ENCODE measurements at regions not wholly inside any gene's neighbourhood (a gene's known extent, or its start where the extent isn't known, plus 50 kb on each side); places are given as distances from the start of the nearest gene placed in this dataset.
"Not testable (repeated sequence)": the region's sequence is repeated elsewhere in the genome, so short reads cannot be mapped to it uniquely, and the experiment has no call there.

DNA sequence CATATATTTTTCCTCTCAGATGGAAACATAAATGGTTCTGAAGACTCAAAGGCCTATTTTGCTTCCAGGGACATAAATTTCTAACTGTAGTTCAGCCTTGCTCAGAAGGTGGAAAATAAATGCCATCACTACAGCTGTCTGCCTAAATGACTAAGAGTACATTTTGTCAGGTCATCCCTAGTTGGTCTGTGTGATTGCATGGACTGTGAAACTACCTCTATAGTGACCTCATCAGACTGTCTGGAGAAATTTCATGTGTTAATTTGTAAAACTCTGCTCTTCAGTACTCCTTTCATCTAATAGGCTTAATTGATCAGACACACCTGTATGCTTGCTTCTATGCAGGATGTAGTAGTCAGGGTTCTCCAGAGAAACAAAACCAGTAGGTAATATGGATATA, 886.9 kb downstream of the AMY1C start:
- DNase-seq (ENCODE audit: low spot score): no peak
- Histone ChIP-seq H3K4me3 (no peak overlapping the region), H3K27ac (no peak overlapping the region)
- TF ChIP-seq CTCF (IDR thresholded peaks at IDR 0.05): no peak

- no peak overlapping the region for H3K27ac ChIP-seq
- TF ChIP-seq CTCF (IDR thresholded peaks at IDR 0.05): no peak
- H3K4me3 ChIP-seq: no peak overlapping the region
- no peak for DNase-seq (ENCODE audit: low spot score)
Observed at GRCh38 chr1:104646233-104646632, 896.5 kb downstream of the AMY1C start.

DNA sequence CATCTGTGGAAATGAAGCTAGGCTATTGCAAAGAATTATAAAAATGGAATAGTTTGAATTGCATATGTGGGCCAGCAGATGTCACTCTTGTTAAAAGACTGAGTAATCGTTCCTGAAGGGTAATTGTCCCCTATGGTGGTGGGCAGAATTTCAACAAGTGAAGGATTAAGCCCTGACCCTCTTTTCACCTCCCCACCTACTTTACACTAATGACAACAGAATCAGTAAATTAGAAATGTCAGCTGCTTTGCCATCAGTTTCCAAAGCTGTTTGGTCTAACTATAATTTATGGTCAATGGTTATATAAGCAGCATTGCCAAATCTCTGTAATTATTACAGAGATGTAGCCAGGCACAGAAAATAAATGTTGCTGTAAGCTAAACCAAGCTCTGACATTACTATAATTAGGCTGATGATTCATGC, 898.6 kb downstream of the AMY1C start:
- no peak overlapping the region for H3K27ac ChIP-seq
- no peak for TF ChIP-seq CTCF (IDR thresholded peaks at IDR 0.05)
- no peak overlapping the region for H3K4me3 ChIP-seq
- DNase-seq (ENCODE audit: low spot score): no peak

DNA sequence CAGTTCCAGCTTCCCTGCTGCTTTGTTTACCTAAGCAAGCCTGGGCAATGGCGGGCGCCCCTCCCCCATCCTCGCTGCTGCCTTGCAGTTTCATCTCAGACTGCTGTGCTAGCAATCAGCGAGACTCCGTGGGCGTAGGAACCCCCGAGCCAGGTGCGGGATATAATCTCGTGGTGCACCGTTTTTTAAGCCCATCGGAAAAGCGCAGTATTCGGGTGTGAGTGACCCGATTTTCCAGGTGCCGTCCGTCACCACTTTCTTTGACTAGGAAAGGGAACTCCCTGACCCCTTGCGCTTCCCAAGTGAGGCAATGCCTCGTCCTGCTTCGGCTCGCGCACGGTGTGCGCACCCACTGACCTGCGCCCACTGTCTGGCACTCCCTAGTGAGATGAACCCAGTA, 914.7 kb downstream of the AMY1C start:
- DNase-seq (ENCODE audit: low spot score); H3K4me3 ChIP-seq: not testable (repeated sequence)

GRCh38 chr1:104665300-104665699, 915.6 kb downstream of the AMY1C start:
- Histone ChIP-seq H3K4me3 (no peak overlapping the region), H3K27ac (no peak overlapping the region)
- no peak for DNase-seq (ENCODE audit: low spot score)
- no peak for TF ChIP-seq CTCF (IDR thresholded peaks at IDR 0.05)

More for the DNA sequence above, 914.7 kb downstream of the AMY1C start:
- not testable (repeated sequence) for H3K27ac ChIP-seq

DNA sequence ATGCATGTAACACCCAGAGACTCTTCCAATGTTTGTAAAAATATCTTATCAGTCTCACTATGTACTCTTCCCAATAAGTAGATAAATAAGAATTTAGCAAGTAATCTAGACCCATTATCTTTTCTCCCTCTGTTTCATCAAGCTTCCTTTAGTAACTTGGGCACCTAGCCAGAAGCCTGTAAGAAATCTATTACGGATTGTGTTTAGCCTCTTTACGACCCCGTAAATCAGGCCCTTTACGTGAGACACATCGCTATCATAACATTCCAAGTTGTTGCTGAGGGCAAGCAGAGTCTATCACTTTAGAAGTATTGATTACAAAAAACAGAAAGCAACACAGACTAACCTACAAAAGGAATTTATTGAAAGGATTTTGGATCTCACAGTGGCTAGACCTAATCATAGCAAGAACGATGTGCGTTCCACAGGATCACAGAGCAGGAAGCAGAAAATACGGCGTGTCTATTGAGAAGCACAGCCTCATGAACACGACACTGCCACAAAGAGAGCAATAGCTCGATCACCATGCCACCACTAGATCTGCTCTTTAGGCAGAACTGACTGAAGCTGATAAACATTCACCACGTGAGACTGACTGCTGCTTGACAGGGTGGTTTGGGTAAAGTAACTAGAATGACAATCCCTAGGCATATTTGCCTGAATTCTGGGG, 922.1 kb downstream of the AMY1C start:
- no peak for TF ChIP-seq CTCF (IDR thresholded peaks at IDR 0.05)
- Histone ChIP-seq H3K4me3 (no peak overlapping the region), H3K27ac (no peak overlapping the region)
- DNase-seq (ENCODE audit: low spot score): no peak

GRCh38 chr1:104699433-104699832, 949.7 kb downstream of the AMY1C start:
- H3K4me3 ChIP-seq: no peak overlapping the region
- TF ChIP-seq CTCF (IDR thresholded peaks at IDR 0.05): no peak
- no peak for DNase-seq (ENCODE audit: low spot score)
- no peak overlapping the region for H3K27ac ChIP-seq

Measured in coronary artery (tissue), 2 donors.